Small intestine (tissue), 7 donors: ENCODE measurements at regions not wholly inside any gene's neighbourhood (a gene's known extent, or its start where the extent isn't known, plus 50 kb on each side); places are given as distances from the start of the nearest gene placed in this dataset.

Source experiments
- DNase-seq, 2 donors: peaks; one replicate each; pipeline versions ENCODE4 v3.0.0 to v3.0.0-alpha.2; 2013
- FAIRE-seq: peaks from 2 replicates; lab custom pipeline; 2012; peaks lifted over from hg19 to GRCh38; lab: Jason Lieb, UNC
- H3K27ac ChIP-seq, 3 donors: one replicate each; pipeline ENCODE4 v1.5.1; 2013; ENCODE audit warnings: low read length in 2 of 3, mild to moderate bottlenecking in 2 of 3, control low read depth in 1 of 3, inconsistent platforms in 1 of 3, low read depth in 1 of 3, moderate library complexity in 1 of 3
- H3K27me3 ChIP-seq, 3 donors: one replicate each; pipeline ENCODE4 v1.6.1; 2013; ENCODE audit warnings: low read length in 3 of 3, inconsistent platforms in 1 of 3; ENCODE audit not compliant: control insufficient read depth in 3 of 3, insufficient read depth in 3 of 3
- H3K36me3 ChIP-seq, 3 donors: one replicate each; pipeline ENCODE4 v1.6.1; 2013; ENCODE audit warnings: low read length in 3 of 3, inconsistent platforms in 1 of 3, low read depth in 1 of 3, mild to moderate bottlenecking in 1 of 3, moderate library complexity in 1 of 3; ENCODE audit not compliant: control insufficient read depth in 3 of 3, insufficient read depth in 2 of 3
- H3K4me1 ChIP-seq, 3 donors: one replicate each; pipeline ENCODE4 v1.6.1; 2013; ENCODE audit warnings: low read length in 2 of 3, inconsistent platforms in 1 of 3, low read depth in 1 of 3, mild to moderate bottlenecking in 1 of 3, moderate library complexity in 1 of 3; ENCODE audit not compliant: control insufficient read depth in 3 of 3, insufficient read depth in 2 of 3
- H3K4me3 ChIP-seq, 3 donors: one replicate each; pipeline ENCODE4 v1.5.1; 2013; ENCODE audit warnings: low read length in 3 of 3, control low read depth in 1 of 3, inconsistent platforms in 1 of 3, low read depth in 1 of 3, mild to moderate bottlenecking in 1 of 3, moderate library complexity in 1 of 3
- H3K9me3 ChIP-seq, 2 donors: one replicate each; pipeline ENCODE4 v1.6.1; 2013; ENCODE audit warnings: low read depth in 1 of 2, low read length in 1 of 2; ENCODE audit not compliant: control insufficient read depth in 2 of 2, insufficient read depth in 1 of 2
- WGBS, 3 donors: extraction: QIAGEN DNeasy Blood & Tissue Kit; methylation state at CpG; one replicate each; pipeline ENCODE4 v1.1.7; 2013; 5-methylcytosine and 5-hydroxymethylcytosine counted together
- donor health status: healthy with polysubstance abuse.
- donor health status: control.
- donor health status: control.
- donor health status: Bipolar disorder and iron deficiency.
- donor health status: healthy.

DNA sequence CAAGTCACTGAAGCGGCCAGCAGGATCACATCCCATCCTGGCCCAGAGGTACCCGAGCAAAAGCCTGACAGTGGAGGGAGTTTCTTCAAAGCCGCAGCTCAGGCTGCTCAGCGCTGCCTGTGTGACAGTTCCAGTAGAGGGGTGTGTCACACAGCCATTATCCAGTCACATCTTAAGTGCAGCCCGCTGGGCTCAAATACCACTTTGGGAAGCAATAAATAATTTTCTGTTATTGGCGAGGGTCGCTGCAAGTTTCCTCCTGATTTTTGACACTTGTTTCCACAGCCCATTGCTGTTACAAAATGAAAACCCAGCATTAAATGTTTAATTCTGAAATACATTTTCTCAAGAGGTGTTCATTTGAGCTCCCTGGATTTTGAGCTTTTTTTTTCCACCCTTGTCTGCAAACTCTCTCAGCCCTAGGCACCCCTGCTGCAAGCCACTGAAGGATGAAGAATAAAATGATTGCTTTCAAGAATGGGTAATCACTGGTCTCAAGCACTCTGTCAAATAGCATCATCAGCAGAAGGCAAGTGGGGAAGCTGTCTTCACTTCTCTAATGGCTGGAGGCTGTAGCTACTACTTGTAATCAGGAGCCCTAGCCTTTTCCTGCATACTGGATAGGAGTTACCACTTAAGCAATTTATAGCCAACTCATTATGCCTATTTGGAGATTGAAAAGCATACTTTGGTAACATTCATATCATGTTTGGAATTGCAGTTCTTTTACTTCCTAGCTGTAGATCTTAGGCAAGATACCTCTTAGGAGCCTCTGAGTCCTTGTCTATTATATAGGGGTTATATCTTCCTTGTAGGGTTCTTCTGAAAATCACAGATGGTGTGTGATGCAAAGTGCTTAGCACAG is 373.7 kb downstream of the METTL15 start:
- Histone ChIP-seq H3K27me3 (no peaks in the 10 kb centered on the region), H3K36me3 (no peaks in the 10 kb centered on the region), H3K4me3 (no peak overlapping the region), H3K4me1 (no peaks in the 10 kb centered on the region), H3K27ac (no peak overlapping the region), H3K9me3 (no peaks in the 10 kb centered on the region)
- 75 to 87% (median 78%) methylated on average over 7 of the region's 7 CpGs for WGBS, 3 donors
- no peak for DNase-seq
- FAIRE-seq: no peak

DNA sequence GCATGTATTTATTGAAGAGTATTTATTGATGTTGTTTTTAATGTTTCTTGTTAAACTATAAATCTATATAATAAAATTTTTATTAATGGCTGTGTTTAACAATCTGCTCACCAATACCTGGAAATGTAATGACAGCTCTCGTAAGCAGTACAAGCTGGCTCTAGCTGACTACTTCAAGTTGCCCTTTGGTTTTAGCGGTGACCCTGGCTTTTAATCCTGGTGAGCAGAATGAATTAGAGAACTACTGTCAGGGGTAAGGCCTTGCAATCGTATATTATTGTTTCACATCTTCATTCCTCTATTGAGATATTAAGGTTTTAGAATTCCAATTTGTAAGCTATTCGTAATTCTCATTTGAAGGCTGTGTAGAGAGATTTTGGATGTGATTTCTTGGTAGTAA is 372.2 kb downstream of the METTL15 start:
- H3K4me1 ChIP-seq: no peaks in the 10 kb centered on the region

DNA sequence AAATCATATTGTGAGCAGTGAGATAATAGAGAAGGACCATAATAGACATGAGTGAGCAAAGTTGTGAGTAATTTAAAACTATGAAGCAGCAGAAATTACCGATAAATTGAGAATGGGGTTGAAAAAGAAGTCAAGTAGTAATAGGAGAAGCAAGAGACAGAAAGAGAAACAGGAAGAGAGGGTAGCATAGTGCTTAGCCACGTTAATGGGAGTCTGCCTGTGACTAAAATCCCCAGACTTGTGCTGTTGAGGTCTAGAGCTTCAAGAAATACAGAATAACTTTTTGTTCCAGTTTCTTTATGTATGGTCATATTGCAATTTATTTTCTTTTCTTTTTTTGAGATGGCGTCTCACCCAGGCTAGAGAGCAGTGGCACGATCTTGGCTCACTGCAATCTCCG is 368.7 kb downstream of the METTL15 start:
- DNase-seq (no peak), FAIRE-seq (no peak)
- Histone ChIP-seq H3K4me3 (no peak overlapping the region), H3K27me3 (no peaks in the 10 kb centered on the region), H3K4me1 (no peaks in the 10 kb centered on the region), H3K36me3 (no peaks in the 10 kb centered on the region), H3K9me3 (no peaks in the 10 kb centered on the region), H3K27ac (no peak overlapping the region)
- 84 to 89% (median 88%) methylated on average over 5 of the region's 5 CpGs for WGBS, 3 donors

More for the DNA sequence above, 372.2 kb downstream of the METTL15 start:
- no peaks in the 10 kb centered on the region for H3K36me3 ChIP-seq
- no peak overlapping the region for H3K27ac ChIP-seq
- no peak overlapping the region for H3K4me3 ChIP-seq
- WGBS, 3 donors: 87 to 94% (median 90%) methylated on average over 4 of the region's 4 CpGs
- FAIRE-seq: no peak
- no peaks in the 10 kb centered on the region for H3K9me3 ChIP-seq
- no peak for DNase-seq
- H3K27me3 ChIP-seq: no peaks in the 10 kb centered on the region

DNA sequence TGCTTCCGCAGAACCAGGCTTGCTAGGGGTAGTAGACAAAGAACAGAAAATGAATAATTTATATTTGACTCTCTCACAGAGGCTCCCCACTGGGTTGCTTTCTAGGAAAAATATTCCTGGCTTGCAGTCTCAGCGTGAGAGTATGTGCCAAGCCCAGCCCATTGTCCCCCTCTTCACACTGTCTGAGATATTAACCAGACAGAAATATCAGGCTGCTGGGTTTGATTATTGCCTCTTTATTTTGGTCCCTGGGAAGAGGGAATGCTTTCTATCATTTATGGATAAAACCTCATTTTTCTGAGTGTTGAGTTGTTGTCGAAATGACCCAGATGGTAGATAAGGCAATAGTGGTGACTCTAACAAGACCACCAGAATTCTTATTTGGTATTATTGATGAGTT is 367.9 kb downstream of the METTL15 start:
- H3K4me3 ChIP-seq: no peak overlapping the region
- no peaks in the 10 kb centered on the region for H3K9me3 ChIP-seq
- DNase-seq (no peak), FAIRE-seq (no peak)
- H3K4me1 ChIP-seq: no peaks in the 10 kb centered on the region
- no peaks in the 10 kb centered on the region for H3K36me3 ChIP-seq
- no peak overlapping the region for H3K27ac ChIP-seq
- whole genome bisulfite sequencing, 3 donors: 35 to 54% (median 47%) methylated on average over 3 of the region's 3 CpGs
- no peaks in the 10 kb centered on the region for H3K27me3 ChIP-seq

DNA sequence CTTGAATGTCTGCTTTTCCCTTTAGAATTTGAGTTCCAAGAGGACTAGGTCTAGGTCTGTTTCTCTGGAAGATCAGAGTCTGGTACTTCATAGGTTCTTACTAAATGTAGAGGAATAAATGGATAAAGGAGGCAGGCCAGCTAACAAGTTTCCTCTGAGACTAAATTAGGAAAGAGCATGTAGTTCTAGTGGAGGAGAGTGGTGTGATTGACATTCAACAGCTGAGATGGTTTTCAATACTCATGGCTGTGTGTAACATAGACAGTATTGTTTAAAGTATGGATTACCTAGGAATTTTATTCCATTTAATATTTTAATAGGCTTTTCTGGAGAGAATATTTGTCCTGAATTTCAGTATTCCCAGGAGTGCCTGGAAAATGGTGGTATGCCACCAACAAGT is 364.7 kb downstream of the METTL15 start:
- H3K36me3 ChIP-seq: no peaks in the 10 kb centered on the region
- no peaks in the 10 kb centered on the region for H3K4me1 ChIP-seq
- FAIRE-seq: no peak
- no peaks in the 10 kb centered on the region for H3K27me3 ChIP-seq
- no peaks in the 10 kb centered on the region for H3K9me3 ChIP-seq
- no peak for DNase-seq
- H3K4me3 ChIP-seq: no peak overlapping the region
- H3K27ac ChIP-seq: no peak overlapping the region

DNA sequence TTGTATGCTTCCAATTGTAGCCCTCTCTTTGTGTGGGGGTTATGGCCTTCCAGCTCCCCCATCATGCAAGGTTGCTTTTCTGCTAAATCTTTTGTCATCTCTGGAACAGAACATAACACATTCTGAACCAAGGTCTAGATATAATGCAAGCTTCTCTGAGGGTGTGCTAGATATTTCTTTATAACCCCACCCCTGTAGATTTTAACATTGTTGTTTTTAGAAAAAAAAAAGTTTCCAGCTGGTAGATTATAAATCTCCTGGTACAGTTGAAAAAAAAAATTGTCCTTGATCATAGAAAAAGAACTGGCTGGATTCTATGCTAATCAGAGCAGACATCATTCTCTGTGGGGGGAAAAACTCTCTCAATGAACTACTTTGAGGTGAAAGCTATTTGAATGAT is 363.3 kb downstream of the METTL15 start:
- FAIRE-seq: no peak

DNA sequence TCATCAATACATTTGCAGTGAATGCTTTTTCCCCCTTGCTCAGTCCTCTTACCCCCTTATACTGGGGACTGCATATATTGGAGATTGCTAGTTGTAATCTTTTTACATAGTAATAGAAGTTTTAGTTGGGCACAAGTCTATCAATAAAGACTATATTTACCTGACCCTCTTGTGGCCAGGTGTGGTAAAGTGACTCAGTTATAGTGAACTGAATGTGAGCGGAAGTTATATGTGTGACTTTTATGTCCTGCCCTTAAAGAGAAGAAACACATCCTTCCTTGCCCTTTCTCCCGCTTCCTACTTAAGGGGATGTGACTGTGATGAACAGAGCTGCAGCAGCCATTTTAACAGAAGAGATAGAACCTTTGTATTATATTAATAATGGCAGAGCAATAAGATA is 362.0 kb downstream of the METTL15 start:
- DNase-seq: no peak
- H3K4me1 ChIP-seq: no peaks in the 10 kb centered on the region
- H3K4me3 ChIP-seq: no peak overlapping the region
- H3K9me3 ChIP-seq: no peaks in the 10 kb centered on the region
- no peaks in the 10 kb centered on the region for H3K27me3 ChIP-seq
- no peak for FAIRE-seq
- H3K36me3 ChIP-seq: no peaks in the 10 kb centered on the region
- H3K27ac ChIP-seq: no peak overlapping the region
- whole genome bisulfite sequencing, 3 donors: 88 to 94% (median 91%) methylated on average over 2 of the region's 2 CpGs

More for the DNA sequence above, 363.3 kb downstream of the METTL15 start:
- H3K27ac ChIP-seq: no peak overlapping the region
- DNase-seq: no peak
- no peak overlapping the region for H3K4me3 ChIP-seq
- H3K27me3 ChIP-seq: no peaks in the 10 kb centered on the region
- no peaks in the 10 kb centered on the region for H3K36me3 ChIP-seq
- no peaks in the 10 kb centered on the region for H3K9me3 ChIP-seq
- H3K4me1 ChIP-seq: no peaks in the 10 kb centered on the region

DNA sequence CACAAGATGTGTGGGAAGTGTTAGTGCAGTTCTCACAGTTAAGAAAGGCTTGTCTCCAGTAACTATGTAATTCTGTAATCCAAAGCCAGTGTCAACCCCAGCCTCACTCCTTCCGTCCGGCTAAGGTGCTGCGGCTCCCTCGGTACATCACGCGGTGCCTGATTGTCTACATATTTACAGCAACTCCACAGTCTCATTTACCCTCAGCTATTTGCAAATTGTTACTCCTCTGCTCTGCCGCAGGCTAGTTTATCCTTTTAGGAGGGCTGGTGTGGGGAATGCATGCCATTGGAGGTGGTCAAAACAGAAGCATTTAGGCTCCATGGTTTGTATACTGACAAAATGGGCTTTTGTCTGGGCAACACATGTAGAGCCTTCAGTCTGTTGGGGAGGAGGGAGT is 358.3 kb downstream of the METTL15 start:
- H3K4me3 ChIP-seq: no peak overlapping the region
- 92 to 97% (median 94%) methylated on average over 7 of the region's 7 CpGs for WGBS, 3 donors
- no peaks in the 10 kb centered on the region for H3K4me1 ChIP-seq
- FAIRE-seq: no peak
- no peaks in the 10 kb centered on the region for H3K36me3 ChIP-seq
- H3K27ac ChIP-seq: no peak overlapping the region
- no peaks in the 10 kb centered on the region for H3K27me3 ChIP-seq
- DNase-seq: no peak
- no peaks in the 10 kb centered on the region for H3K9me3 ChIP-seq
